ENCODE measurements at regions not wholly inside any gene's neighbourhood (a gene's known extent, or its start where the extent isn't known, plus 50 kb on each side); places are given as distances from the start of the nearest gene placed in this dataset.

DNA sequence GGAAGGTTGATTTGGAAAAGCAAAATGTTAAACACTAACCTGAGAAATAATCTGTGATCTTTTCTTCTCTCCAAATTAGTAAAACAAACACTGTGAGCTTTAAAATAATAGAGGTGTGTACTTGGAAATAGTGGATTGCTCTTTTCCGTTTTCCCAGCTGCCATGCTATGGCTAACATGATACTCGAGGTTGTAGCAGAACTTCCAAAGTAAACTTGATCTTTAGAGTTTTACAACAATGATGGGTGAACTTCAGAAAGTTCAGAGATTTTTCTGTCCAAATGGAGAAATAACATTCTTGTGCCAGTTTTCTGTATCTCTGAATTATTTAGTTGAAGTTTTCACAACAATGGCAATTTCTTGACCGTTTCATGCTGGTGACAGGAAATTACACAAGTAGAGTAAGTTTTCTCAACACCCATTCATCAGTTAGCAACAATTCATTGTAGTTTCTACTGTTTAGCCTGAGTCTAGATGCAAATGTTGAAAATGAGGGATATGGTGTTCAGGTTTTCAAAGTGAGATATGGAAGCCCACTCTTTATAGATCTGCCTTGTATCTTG, 135.3 kb upstream of the CTAGE1 start:
- H3K27me3 Mint-ChIP-seq (ENCODE audit: low read depth): no peaks in the 10 kb centered on the region
- H3K4me3 Mint-ChIP-seq: no peak overlapping the region
- no peak overlapping the region for H3K27ac Mint-ChIP-seq
- H3K4me1 Mint-ChIP-seq: peaks cover 30% of the 10 kb centered on the region
- DNase-seq (ENCODE audit: low spot score in 2 of 2, unreplicated experiment in 2 of 2): no peak
- H3K9me3 Mint-ChIP-seq: peaks cover 13% of the 10 kb centered on the region
- TF ChIP-seq, protein P1, sequence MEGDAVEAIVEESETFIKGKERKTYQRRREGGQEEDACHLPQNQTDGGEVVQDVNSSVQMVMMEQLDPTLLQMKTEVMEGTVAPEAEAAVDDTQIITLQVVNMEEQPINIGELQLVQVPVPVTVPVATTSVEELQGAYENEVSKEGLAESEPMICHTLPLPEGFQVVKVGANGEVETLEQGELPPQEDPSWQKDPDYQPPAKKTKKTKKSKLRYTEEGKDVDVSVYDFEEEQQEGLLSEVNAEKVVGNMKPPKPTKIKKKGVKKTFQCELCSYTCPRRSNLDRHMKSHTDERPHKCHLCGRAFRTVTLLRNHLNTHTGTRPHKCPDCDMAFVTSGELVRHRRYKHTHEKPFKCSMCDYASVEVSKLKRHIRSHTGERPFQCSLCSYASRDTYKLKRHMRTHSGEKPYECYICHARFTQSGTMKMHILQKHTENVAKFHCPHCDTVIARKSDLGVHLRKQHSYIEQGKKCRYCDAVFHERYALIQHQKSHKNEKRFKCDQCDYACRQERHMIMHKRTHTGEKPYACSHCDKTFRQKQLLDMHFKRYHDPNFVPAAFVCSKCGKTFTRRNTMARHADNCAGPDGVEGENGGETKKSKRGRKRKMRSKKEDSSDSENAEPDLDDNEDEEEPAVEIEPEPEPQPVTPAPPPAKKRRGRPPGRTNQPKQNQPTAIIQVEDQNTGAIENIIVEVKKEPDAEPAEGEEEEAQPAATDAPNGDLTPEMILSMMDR (IDR thresholded peaks at IDR 0.05; ENCODE audit: unreplicated experiment): no peak
- H3K36me3 Mint-ChIP-seq: no peaks in the 10 kb centered on the region

DNA sequence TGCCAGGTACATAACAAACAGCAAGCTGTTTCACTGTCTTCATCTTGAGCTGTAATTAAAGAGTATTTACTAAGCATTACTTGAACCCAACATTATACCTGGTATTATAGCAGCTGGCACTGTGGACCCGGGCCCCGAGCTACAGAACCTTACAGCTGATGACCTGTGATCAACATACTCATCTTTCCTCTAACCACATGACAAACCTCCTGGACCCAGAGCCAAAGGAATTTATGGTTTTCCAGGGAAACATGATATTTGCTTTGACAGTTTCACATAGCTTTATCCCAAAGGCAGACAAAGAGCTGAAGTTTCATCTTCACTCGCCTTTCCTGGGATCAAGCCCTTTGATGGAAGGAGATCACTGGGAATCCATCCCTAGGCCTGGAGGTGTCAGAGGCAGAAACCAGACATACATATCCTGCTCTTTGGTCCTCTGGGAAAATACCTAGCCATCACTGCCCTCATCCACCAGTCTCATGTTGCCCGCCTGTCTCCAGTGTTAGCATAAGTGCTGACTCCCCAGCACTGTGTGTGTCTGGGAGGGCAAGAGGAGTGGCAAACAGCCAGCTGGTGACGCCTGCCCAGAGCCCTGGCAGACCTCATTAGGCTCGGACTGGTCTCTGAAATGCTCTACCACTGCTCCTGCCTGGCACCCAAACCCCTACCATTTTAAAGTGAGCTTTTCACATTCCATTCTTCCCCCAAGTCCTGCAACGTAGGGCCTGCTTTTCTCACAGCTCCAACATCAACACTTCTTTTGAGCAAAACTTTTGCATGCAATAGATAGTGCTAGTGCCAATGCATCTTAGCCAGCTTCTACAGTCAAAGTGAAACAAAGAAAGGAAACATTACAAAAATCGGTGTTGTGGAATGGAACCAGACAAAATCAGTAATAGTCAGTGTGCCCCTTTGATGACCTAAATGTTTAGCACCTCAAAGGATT, 138.8 kb upstream of the CTAGE1 start:
- H3K4me1 Mint-ChIP-seq: peaks cover 55% of the 10 kb centered on the region
- no peaks in the 10 kb centered on the region for H3K27me3 Mint-ChIP-seq (ENCODE audit: low read depth)
- H3K27ac Mint-ChIP-seq: peak overlapping the region; percentile 68
- no peak overlapping the region for H3K4me3 Mint-ChIP-seq
- DNase-seq (ENCODE audit: low spot score in 2 of 2, unreplicated experiment in 2 of 2): no peak
- no peaks in the 10 kb centered on the region for H3K36me3 Mint-ChIP-seq
- TF ChIP-seq, protein P1 (IDR thresholded peaks at IDR 0.05; ENCODE audit: unreplicated experiment): no peak
- H3K9me3 Mint-ChIP-seq: peaks cover 13% of the 10 kb centered on the region

DNA sequence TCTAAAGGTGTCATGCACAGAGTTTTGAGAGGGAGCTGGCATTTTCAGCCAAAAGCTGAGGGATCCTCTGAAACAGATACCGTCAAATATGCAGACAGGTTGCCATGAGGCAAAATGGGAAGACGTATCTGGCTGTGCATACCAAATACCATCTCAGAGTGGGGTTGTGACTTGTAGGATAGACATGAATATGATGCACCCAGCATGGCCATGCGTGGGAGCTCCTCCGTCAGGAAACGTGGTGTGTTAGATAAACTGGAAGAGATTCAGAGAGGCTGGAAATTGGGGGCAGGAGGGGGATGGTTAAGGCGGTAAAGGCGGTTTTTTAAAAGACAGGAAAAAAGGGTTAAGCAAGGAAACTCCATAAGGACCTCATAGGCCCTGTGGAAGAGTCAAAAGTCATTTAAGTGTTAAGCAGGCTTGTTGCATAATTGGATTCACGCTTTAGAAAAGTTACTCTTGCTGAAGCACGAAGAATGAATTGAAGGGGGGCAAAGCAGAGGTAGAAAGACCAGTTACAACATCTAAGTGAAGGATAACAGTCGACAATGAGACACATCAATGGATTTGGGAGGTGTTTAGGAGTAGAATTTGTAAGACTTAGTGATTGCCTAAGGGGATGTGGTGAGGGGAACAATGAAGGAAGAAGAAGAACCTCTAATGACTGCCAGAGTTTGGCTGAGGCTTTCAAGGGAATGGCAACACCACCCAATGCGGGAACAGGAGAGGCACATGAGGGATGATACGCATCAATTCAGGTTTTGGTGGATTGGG, 139.6 kb upstream of the CTAGE1 start:
- Mint-ChIP-seq H3K27ac (peak overlapping the region; percentile 68), H3K4me1 (peaks cover 61% of the 10 kb centered on the region), H3K27me3 (ENCODE audit: low read depth) (no peaks in the 10 kb centered on the region), H3K4me3 (no peak overlapping the region), H3K9me3 (peaks cover 12% of the 10 kb centered on the region), H3K36me3 (no peaks in the 10 kb centered on the region)
- no peak for DNase-seq (ENCODE audit: low spot score in 2 of 2, unreplicated experiment in 2 of 2)
- TF ChIP-seq, protein P1 (IDR thresholded peaks at IDR 0.05; ENCODE audit: unreplicated experiment): no peak

DNA sequence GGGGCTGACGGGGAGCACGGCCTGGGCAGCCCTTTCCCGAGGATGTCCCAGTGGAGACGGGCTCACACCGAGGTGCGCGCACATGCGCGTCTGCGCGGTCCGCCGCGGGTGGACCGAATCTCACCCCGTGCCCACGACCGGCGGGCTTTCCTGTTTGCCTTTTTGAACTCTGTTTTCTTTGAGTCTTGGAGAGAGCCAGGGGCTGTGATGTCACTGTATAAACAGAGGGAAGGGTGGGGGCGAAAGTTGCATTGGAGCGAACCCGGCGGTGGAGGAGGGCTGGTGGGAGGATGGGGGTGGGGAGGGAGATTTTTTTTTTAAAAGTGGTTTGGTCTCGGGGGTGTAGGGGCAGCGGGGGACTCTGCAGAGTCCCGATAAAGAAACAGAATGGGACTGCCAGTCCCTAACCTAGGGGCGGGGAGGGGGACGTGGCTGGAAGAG, 141.2 kb upstream of the CTAGE1 start:
- no peaks in the 10 kb centered on the region for H3K27me3 Mint-ChIP-seq (ENCODE audit: low read depth)
- peaks cover 74% of the 10 kb centered on the region for H3K4me1 Mint-ChIP-seq
- TF ChIP-seq, protein P1 (IDR thresholded peaks at IDR 0.05; ENCODE audit: unreplicated experiment): no peak
- H3K4me3 Mint-ChIP-seq: peak overlapping the region; percentile 66
- H3K9me3 Mint-ChIP-seq: no peaks in the 10 kb centered on the region
- peak overlapping the region; percentile 97 for H3K27ac Mint-ChIP-seq
- peak in 1 of 2 experiments; percentile 75 for DNase-seq (ENCODE audit: low spot score in 2 of 2, unreplicated experiment in 2 of 2)
- H3K36me3 Mint-ChIP-seq: no peaks in the 10 kb centered on the region

DNA sequence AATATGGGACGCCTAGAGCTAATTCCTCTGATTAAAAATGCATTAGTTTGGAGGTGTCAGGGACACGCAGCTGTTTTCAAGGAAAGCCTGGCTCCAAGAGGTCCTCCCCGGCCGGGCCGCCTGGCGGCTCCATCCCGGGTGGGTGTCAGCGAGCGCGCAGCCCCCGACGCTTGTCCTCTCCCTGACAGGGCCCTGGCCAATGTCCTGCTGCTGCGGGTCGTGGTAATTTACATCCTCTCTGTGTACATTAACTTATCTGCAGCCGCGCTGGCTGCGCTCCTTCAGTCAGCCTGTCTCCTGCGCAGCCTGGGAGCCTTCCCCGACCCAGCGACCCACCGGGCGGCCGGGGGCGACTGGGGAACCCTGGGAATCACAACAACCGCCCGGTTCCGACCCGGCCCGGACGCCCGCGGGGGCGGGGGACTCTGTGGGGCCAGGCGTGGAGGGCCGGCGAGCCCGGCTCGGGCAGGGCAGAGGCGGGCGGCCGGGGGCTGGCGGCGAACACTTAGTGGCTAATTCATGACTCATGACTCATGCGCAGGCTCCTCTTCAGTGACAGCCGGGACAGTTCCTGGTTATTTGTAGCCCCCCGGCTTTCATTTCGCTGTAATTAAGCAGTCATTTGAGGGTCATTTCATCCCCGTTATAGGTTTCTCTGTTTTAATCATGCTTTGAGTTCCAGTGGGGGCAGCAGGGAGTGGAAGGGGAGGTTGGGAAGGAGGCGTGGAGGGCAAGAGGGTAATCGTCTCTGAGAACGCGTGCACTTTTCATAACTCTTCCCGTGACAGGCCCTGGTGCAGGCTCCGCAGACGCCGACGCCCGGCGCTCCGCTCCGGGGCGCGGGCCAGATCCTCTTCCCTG, 141.9 kb upstream of the CTAGE1 start:
- Mint-ChIP-seq H3K27ac (peak overlapping the region; percentile 98), H3K4me3 (peak overlapping the region; percentile 68), H3K36me3 (no peaks in the 10 kb centered on the region), H3K4me1 (peaks cover 72% of the 10 kb centered on the region), H3K27me3 (ENCODE audit: low read depth) (no peaks in the 10 kb centered on the region), H3K9me3 (no peaks in the 10 kb centered on the region)
- peak; percentile 80 to 87 for DNase-seq (ENCODE audit: low spot score in 2 of 2, unreplicated experiment in 2 of 2)
- TF ChIP-seq, protein P1 (IDR thresholded peaks at IDR 0.05; ENCODE audit: unreplicated experiment): peak; percentile 15
